ENCODE measurements at regions not wholly inside any gene's neighbourhood (a gene's known extent, or its start where the extent isn't known, plus 50 kb on each side); places are given as distances from the start of the nearest gene placed in this dataset.

DNA sequence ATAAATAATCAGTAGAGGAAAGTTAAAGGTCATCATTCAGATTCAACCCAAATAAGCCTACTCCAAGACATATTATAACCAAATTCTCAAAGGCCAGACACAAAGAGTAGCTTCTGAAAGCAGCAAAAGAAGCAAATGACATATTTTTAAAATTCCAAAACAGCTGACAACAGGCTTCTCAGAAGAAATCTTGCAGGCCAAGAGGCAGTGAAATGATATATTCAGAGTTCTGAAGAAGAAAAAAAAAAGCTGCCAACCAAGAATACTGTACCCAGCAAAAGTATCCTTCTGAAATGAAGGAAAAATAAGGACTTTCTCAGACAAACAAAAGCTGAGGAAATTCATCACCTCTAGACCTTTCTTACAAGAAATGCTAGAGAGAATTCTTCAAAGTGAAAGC lies 787.1 kb upstream of the TENM4 start:
- no peak overlapping the region for H3K27ac ChIP-seq (ENCODE audit: low read depth, low read length, poor library complexity, severe bottlenecking)
- ChIA-PET CTCF (ENCODE audit: unreplicated experiment) (no interaction called here), POLR2A (no interaction called here)
- no peak overlapping the region for H3K4me2 ChIP-seq (ENCODE audit: low read length)
- no peaks in the 10 kb centered on the region for H4K20me1 ChIP-seq (ENCODE audit: insufficient read depth, low read length)
- H3K79me2 ChIP-seq (ENCODE audit: insufficient read depth, low read depth, low read length) = no peaks in the 10 kb centered on the region
- intact Hi-C loops (cut with micrococcal nuclease; ENCODE audit: unreplicated experiment) = no loop called here
- no peak overlapping the region for H3K4me3 ChIP-seq (ENCODE audit: low read depth, low read length, poor library complexity, severe bottlenecking)
- TF ChIP-seq EZH2phosphoT487 (IDR thresholded peaks at IDR 0.05; ENCODE audit: borderline replicate concordance, low read depth, low read length) = no peak
- TF ChIP-seq, protein P1, sequence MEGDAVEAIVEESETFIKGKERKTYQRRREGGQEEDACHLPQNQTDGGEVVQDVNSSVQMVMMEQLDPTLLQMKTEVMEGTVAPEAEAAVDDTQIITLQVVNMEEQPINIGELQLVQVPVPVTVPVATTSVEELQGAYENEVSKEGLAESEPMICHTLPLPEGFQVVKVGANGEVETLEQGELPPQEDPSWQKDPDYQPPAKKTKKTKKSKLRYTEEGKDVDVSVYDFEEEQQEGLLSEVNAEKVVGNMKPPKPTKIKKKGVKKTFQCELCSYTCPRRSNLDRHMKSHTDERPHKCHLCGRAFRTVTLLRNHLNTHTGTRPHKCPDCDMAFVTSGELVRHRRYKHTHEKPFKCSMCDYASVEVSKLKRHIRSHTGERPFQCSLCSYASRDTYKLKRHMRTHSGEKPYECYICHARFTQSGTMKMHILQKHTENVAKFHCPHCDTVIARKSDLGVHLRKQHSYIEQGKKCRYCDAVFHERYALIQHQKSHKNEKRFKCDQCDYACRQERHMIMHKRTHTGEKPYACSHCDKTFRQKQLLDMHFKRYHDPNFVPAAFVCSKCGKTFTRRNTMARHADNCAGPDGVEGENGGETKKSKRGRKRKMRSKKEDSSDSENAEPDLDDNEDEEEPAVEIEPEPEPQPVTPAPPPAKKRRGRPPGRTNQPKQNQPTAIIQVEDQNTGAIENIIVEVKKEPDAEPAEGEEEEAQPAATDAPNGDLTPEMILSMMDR (conservative IDR thresholded peaks at IDR 0.05; ENCODE audit: low read length) = no peak
- no peak overlapping the region for H2AFZ ChIP-seq (ENCODE audit: low read length)
- no peak for DNase-seq (ENCODE audit: low spot score)
- H3K9me2 ChIP-seq (ENCODE audit: insufficient read depth, low read length) = no peaks in the 10 kb centered on the region
- peaks cover 17% of the 10 kb centered on the region; the same call in 1 of the 2 replicates for H3K9me3 ChIP-seq (ENCODE audit: low read length)
- H3K36me3 ChIP-seq (ENCODE audit: insufficient read depth, low read length) = no peaks in the 10 kb centered on the region
- BruUV-seq (replicated peaks) = no TSS peak
- no peaks in the 10 kb centered on the region for H3K4me1 ChIP-seq (ENCODE audit: insufficient read depth, low read length, poor library complexity, severe bottlenecking)

DNA sequence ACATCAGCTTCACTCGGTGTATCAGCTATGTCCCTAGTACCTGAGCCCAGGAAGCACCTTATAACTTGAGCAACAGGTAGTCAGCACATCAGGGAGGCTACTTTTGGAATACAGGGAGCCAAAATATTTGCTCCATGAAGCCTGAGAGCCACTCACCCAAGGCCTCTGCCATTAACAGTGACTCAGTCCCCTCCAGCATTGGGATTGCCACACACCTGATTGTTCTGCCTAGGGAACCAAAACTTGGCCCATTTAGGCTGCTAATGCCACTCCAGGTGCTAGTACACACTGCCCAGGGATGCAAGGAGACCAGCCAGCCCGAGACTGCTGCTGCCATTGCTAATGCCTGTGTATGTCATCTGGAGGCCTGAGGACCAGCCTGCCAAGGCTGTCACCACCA lies 773.6 kb upstream of the TENM4 start:
- Histone ChIP-seq H3K27ac (ENCODE audit: low read depth, low read length, poor library complexity, severe bottlenecking) (no peak overlapping the region), H3K36me3 (ENCODE audit: insufficient read depth, low read length) (no peaks in the 10 kb centered on the region), H3K79me2 (ENCODE audit: insufficient read depth, low read depth, low read length) (no peaks in the 10 kb centered on the region), H2AFZ (ENCODE audit: low read length) (no peak overlapping the region), H3K4me3 (ENCODE audit: low read depth, low read length, poor library complexity, severe bottlenecking) (no peak overlapping the region), H3K9me3 (ENCODE audit: low read length) (no peaks in the 10 kb centered on the region), H3K9me2 (ENCODE audit: insufficient read depth, low read length) (no peaks in the 10 kb centered on the region), H3K4me2 (ENCODE audit: low read length) (no peak overlapping the region), H4K20me1 (ENCODE audit: insufficient read depth, low read length) (no peaks in the 10 kb centered on the region), H3K4me1 (ENCODE audit: insufficient read depth, low read length, poor library complexity, severe bottlenecking) (no peaks in the 10 kb centered on the region)
- CTCF ChIA-PET (ENCODE audit: unreplicated experiment) = no interaction called here
- BruUV-seq (replicated peaks) = no TSS peak
- POLR2A ChIA-PET = interaction anchor here (0.7 to 1.0 kb wide), 3 partner anchors 12 to 585 kb away, joined by 3 to 7 read pairs (median 3); no protein-coding TSS in a partner anchor
- intact Hi-C loops (cut with micrococcal nuclease; ENCODE audit: unreplicated experiment) = no loop called here
- TF ChIP-seq, protein P1 (conservative IDR thresholded peaks at IDR 0.05; ENCODE audit: low read length) = no peak
- TF ChIP-seq EZH2phosphoT487 (IDR thresholded peaks at IDR 0.05; ENCODE audit: borderline replicate concordance, low read depth, low read length) = no peak
- DNase-seq (ENCODE audit: low spot score) = no peak

DNA sequence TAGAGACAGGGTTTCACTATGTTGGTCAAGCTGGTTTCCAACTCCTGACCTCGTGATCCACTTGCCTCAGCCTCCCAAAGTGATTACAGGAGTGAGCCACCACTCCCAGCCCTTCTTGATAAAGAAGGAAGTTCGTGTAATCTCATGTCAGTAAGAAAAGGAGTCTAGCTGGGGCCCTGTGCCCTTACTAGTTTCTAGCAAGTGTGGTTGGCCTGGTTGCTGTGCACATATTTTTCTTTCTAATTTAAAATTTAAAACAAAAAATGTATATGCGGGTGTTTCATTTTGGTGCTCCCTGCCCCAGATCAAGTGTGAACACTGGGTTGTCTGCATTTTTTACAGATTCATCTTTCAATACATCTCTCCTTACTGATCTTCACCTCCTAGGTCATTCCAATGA lies 770.8 kb upstream of the TENM4 start:
- no peaks in the 10 kb centered on the region for H3K9me3 ChIP-seq (ENCODE audit: low read length)
- ChIA-PET POLR2A (interaction anchor here (0.6 kb wide), 1 partner anchor 690 kb away, joined by 6 read pairs; no protein-coding TSS in a partner anchor), CTCF (ENCODE audit: unreplicated experiment) (no interaction called here)
- H3K36me3 ChIP-seq (ENCODE audit: insufficient read depth, low read length) = no peaks in the 10 kb centered on the region
- no peaks in the 10 kb centered on the region for H3K4me1 ChIP-seq (ENCODE audit: insufficient read depth, low read length, poor library complexity, severe bottlenecking)
- intact Hi-C loops (cut with micrococcal nuclease; ENCODE audit: unreplicated experiment) = no loop called here
- H3K79me2 ChIP-seq (ENCODE audit: insufficient read depth, low read depth, low read length) = no peaks in the 10 kb centered on the region
- no peaks in the 10 kb centered on the region for H3K9me2 ChIP-seq (ENCODE audit: insufficient read depth, low read length)
- no peak overlapping the region for H3K4me2 ChIP-seq (ENCODE audit: low read length)
- no peak overlapping the region for H2AFZ ChIP-seq (ENCODE audit: low read length)
- H3K27ac ChIP-seq (ENCODE audit: low read depth, low read length, poor library complexity, severe bottlenecking) = no peak overlapping the region
- DNase-seq (ENCODE audit: low spot score) = no peak
- TF ChIP-seq, protein P1 (conservative IDR thresholded peaks at IDR 0.05; ENCODE audit: low read length) = no peak
- TF ChIP-seq EZH2phosphoT487 (IDR thresholded peaks at IDR 0.05; ENCODE audit: borderline replicate concordance, low read depth, low read length) = no peak
- H4K20me1 ChIP-seq (ENCODE audit: insufficient read depth, low read length) = no peaks in the 10 kb centered on the region
- H3K4me3 ChIP-seq (ENCODE audit: low read depth, low read length, poor library complexity, severe bottlenecking) = no peak overlapping the region
- BruUV-seq (replicated peaks) = no TSS peak
